GM12878 (cell line): ENCODE measurements at regions not wholly inside any gene's neighbourhood (a gene's known extent, or its start where the extent isn't known, plus 50 kb on each side); places are given as distances from the start of the nearest gene placed in this dataset.
A peak's percentile ranks its signal among the peaks of the same experiment; 100 is the strongest.

Experiments
- BACH1 ChIP-seq: fragments of 450-650 bp; IDR thresholded peaks from 2 replicates; pipeline ENCODE4 v1.6.1; 2017; ENCODE audit warnings: mild to moderate bottlenecking, borderline replicate concordance
- ESRRA ChIP-seq: IDR thresholded peaks from 2 replicates; pipeline ENCODE4 v1.6.1; 2012; ENCODE audit warnings: mild to moderate bottlenecking, low read length, improper control_type of control experiment
- GATAD2B ChIP-seq: fragments of 450-650 bp; conservative IDR thresholded peaks from 2 replicates; pipeline ENCODE4 v1.6.1; 2017; ENCODE audit warnings: low read depth, mild to moderate bottlenecking, moderate library complexity
- IKZF1 ChIP-seq: fragments of 450-650 bp; conservative IDR thresholded peaks from 2 replicates; pipeline ENCODE4 v1.6.1; 2017; ENCODE audit warnings: antibody characterized with exemption, mild to moderate bottlenecking
- JUNB ChIP-seq: IDR thresholded peaks from 2 replicates; pipeline ENCODE4 v1.6.1; 2016; ENCODE audit warnings: antibody characterized with exemption, mild to moderate bottlenecking
- KAT2A ChIP-seq: conservative IDR thresholded peaks from 2 replicates; pipeline ENCODE4 v1.6.1; 2011; ENCODE audit warnings: low read depth, low read length; ENCODE audit not compliant: control insufficient read depth
- NFIC ChIP-seq: IDR thresholded peaks from 2 replicates; pipeline ENCODE4 v1.6.1; 2012; ENCODE audit warnings: low read depth, mild to moderate bottlenecking, inconsistent platforms, low read length, moderate library complexity
- NFXL1 ChIP-seq: fragments of 450-650 bp; IDR thresholded peaks from 2 replicates; pipeline ENCODE4 v1.6.1; 2017; ENCODE audit warnings: antibody characterized with exemption, mild to moderate bottlenecking, borderline replicate concordance
- NR2F1 ChIP-seq: fragments of 450-650 bp; conservative IDR thresholded peaks from 2 replicates; pipeline ENCODE4 v1.6.1; 2017; ENCODE audit warnings: mild to moderate bottlenecking
- SMARCA5 ChIP-seq: fragments of 450-650 bp; IDR thresholded peaks from 2 replicates; pipeline ENCODE4 v1.6.1; 2017; ENCODE audit warnings: mild to moderate bottlenecking
- SUZ12 ChIP-seq: fragments of 200-600 bp; sonication (generic); IDR thresholded peaks from one replicate; pipeline ENCODE4 v1.6.1; 2018; ENCODE audit warnings: antibody characterized with exemption, mild to moderate bottlenecking; ENCODE audit not compliant: unreplicated experiment
- TAF1 ChIP-seq: IDR thresholded peaks from 2 replicates; pipeline ENCODE4 v1.6.1; 2011; ENCODE audit warnings: mild to moderate bottlenecking, low read depth, low read length, borderline replicate concordance
- ZBED1 ChIP-seq: IDR thresholded peaks from 2 replicates; pipeline ENCODE4 v1.6.1; 2016; ENCODE audit warnings: borderline replicate concordance
- ZZZ3 ChIP-seq: IDR thresholded peaks from 2 replicates; pipeline ENCODE4 v1.6.1; 2011; ENCODE audit warnings: low read depth; ENCODE audit not compliant: control insufficient read depth, insufficient read length
- TF ChIP-seq, protein P1 (sequence below): fragments of 450-650 bp; formaldehyde crosslinking; IDR thresholded peaks from 2 replicates; pipeline ENCODE4 v1.4.0; 2020; ENCODE audit warnings: mild to moderate bottlenecking, moderate library complexity
- TF ChIP-seq, protein P2 (sequence below): IDR thresholded peaks from 2 replicates; pipeline ENCODE4 v1.6.1; 2012; ENCODE audit warnings: mild to moderate bottlenecking, low read depth, low read length
- TF ChIP-seq, protein P3 (sequence below): IDR thresholded peaks from 2 replicates; pipeline ENCODE4 v1.6.1; 2012; ENCODE audit warnings: low read length, inconsistent platforms
- TF ChIP-seq, protein P4 (sequence below): fragments of 150-350 bp; IDR thresholded peaks from 2 replicates; pipeline ENCODE4 v1.6.1; 2014; ENCODE audit warnings: mild to moderate bottlenecking, low read depth, low read length

DNA sequence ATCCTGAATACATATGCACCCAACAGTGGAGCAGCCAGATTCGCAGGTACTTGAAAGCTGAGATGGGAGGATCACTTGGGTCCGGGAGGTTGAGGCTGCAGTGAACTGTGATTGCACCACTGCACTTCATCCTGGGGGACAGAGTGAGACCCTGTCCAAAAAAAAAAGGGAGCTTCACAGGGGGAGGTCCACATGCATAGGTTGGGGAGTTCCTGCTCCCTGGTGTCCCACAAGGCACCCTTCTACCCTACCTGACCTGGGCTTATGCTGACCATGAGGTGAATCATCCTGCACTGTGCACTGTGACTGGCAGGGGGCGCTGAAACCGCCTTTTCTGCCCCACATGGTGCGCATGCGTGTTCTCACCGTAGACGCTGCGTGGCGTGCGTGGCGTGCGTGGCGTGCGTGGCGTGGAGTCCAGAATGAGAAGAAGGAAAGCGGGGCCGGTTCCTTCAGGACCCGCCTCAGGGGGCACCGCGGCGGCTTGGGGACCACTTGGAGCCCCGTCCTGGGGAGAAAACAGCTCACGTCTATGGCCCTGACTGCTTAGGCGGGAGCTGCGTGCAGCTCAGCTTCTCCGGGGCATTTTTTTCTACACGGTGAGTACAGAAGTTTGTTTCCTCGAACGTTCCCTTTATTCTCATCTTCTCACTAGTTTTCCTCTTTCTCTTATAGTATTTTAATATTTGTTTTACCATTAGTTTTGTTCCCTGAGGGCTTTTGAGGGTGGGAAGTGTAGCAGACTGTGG, 116.6 kb upstream of the GRK3 start (continued):
- TF ChIP-seq, protein P1, sequence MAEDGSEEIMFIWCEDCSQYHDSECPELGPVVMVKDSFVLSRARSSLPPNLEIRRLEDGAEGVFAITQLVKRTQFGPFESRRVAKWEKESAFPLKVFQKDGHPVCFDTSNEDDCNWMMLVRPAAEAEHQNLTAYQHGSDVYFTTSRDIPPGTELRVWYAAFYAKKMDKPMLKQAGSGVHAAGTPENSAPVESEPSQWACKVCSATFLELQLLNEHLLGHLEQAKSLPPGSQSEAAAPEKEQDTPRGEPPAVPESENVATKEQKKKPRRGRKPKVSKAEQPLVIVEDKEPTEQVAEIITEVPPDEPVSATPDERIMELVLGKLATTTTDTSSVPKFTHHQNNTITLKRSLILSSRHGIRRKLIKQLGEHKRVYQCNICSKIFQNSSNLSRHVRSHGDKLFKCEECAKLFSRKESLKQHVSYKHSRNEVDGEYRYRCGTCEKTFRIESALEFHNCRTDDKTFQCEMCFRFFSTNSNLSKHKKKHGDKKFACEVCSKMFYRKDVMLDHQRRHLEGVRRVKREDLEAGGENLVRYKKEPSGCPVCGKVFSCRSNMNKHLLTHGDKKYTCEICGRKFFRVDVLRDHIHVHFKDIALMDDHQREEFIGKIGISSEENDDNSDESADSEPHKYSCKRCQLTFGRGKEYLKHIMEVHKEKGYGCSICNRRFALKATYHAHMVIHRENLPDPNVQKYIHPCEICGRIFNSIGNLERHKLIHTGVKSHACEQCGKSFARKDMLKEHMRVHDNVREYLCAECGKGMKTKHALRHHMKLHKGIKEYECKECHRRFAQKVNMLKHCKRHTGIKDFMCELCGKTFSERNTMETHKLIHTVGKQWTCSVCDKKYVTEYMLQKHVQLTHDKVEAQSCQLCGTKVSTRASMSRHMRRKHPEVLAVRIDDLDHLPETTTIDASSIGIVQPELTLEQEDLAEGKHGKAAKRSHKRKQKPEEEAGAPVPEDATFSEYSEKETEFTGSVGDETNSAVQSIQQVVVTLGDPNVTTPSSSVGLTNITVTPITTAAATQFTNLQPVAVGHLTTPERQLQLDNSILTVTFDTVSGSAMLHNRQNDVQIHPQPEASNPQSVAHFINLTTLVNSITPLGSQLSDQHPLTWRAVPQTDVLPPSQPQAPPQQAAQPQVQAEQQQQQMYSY (CRISPR knock-in tag): no peak
- TF ChIP-seq, protein P2, sequence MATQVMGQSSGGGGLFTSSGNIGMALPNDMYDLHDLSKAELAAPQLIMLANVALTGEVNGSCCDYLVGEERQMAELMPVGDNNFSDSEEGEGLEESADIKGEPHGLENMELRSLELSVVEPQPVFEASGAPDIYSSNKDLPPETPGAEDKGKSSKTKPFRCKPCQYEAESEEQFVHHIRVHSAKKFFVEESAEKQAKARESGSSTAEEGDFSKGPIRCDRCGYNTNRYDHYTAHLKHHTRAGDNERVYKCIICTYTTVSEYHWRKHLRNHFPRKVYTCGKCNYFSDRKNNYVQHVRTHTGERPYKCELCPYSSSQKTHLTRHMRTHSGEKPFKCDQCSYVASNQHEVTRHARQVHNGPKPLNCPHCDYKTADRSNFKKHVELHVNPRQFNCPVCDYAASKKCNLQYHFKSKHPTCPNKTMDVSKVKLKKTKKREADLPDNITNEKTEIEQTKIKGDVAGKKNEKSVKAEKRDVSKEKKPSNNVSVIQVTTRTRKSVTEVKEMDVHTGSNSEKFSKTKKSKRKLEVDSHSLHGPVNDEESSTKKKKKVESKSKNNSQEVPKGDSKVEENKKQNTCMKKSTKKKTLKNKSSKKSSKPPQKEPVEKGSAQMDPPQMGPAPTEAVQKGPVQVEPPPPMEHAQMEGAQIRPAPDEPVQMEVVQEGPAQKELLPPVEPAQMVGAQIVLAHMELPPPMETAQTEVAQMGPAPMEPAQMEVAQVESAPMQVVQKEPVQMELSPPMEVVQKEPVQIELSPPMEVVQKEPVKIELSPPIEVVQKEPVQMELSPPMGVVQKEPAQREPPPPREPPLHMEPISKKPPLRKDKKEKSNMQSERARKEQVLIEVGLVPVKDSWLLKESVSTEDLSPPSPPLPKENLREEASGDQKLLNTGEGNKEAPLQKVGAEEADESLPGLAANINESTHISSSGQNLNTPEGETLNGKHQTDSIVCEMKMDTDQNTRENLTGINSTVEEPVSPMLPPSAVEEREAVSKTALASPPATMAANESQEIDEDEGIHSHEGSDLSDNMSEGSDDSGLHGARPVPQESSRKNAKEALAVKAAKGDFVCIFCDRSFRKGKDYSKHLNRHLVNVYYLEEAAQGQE: no peak
- TF ChIP-seq TAF1: peak; percentile 60
- no peak for TF ChIP-seq ZBED1
- 0 out of 2 replicates have a peak, but pooled peaks have one; percentile 62 for TF ChIP-seq GATAD2B
- peak; percentile 69 for TF ChIP-seq IKZF1
- TF ChIP-seq, protein P3, sequence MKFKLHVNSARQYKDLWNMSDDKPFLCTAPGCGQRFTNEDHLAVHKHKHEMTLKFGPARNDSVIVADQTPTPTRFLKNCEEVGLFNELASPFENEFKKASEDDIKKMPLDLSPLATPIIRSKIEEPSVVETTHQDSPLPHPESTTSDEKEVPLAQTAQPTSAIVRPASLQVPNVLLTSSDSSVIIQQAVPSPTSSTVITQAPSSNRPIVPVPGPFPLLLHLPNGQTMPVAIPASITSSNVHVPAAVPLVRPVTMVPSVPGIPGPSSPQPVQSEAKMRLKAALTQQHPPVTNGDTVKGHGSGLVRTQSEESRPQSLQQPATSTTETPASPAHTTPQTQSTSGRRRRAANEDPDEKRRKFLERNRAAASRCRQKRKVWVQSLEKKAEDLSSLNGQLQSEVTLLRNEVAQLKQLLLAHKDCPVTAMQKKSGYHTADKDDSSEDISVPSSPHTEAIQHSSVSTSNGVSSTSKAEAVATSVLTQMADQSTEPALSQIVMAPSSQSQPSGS: no peak
- TF ChIP-seq JUNB: no peak
- peak; percentile 82 for TF ChIP-seq BACH1
- peak; percentile 95 for TF ChIP-seq SMARCA5
- no peak for TF ChIP-seq NFXL1
- TF ChIP-seq NFIC: no peak
- no peak for TF ChIP-seq KAT2A
- no peak; the same call in 1 of the 2 replicates for TF ChIP-seq NR2F1
- no peak for TF ChIP-seq SUZ12
- TF ChIP-seq ESRRA: no peak
- no peak for TF ChIP-seq ZZZ3
- TF ChIP-seq, protein P4, sequence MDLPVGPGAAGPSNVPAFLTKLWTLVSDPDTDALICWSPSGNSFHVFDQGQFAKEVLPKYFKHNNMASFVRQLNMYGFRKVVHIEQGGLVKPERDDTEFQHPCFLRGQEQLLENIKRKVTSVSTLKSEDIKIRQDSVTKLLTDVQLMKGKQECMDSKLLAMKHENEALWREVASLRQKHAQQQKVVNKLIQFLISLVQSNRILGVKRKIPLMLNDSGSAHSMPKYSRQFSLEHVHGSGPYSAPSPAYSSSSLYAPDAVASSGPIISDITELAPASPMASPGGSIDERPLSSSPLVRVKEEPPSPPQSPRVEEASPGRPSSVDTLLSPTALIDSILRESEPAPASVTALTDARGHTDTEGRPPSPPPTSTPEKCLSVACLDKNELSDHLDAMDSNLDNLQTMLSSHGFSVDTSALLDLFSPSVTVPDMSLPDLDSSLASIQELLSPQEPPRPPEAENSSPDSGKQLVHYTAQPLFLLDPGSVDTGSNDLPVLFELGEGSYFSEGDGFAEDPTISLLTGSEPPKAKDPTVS: no peak
